HCT116 (cell line): ENCODE measurements at regions not wholly inside any gene's neighbourhood (a gene's known extent, or its start where the extent isn't known, plus 50 kb on each side); places are given as distances from the start of the nearest gene placed in this dataset.

ENCODE experiments used
- ATAC-seq: fragments of 200-7000 bp; cut with Tn5 transposase; 2 replicates; pipeline ENCODE4 v1.9.1; 2020; ENCODE audit warnings: mild to moderate bottlenecking, moderate library complexity
- BruUV-seq: library from RNA; stranded (reverse); fragments of 400-500 nt; replicated peaks from 2 replicates; lab custom pipeline; 2021; lab: Mats Ljungman, UMichigan
- CTCF ChIA-PET: fragments of 300-600 bp; sonication (Branson Sonifier 250); formaldehyde crosslinking; loops from one replicate; lab custom pipeline; 2021; ENCODE audit warnings: antibody characterized with exemption; lab: Charles Lee
- POLR2A ChIA-PET: fragments of 300-600, 350-600 bp; sonication (Branson Sonifier 250); formaldehyde crosslinking; loops from one replicate; lab custom pipeline; 2021; ENCODE audit warnings: antibody characterized with exemption; lab: Charles Lee
- RAD21 ChIA-PET, 2 experiments: fragments of 300-600 bp; sonication (Branson Sonifier 250); formaldehyde crosslinking; loops; one replicate each; lab custom pipeline; 2023; ENCODE audit warnings: low total read pairs in 2 of 2; ENCODE audit not compliant: uncharacterized antibody in 2 of 2, unreplicated experiment in 2 of 2, low non-redundant PET in 1 of 2; lab: Charles Lee
- DNase-seq: peaks from one replicate; pipeline ENCODE4 v3.0.0-alpha.2; 2010; ENCODE audit warnings: low read depth, low spot score
- H2AFZ ChIP-seq: fragments of 200-600 bp; shearing (Covaris generic), sonication (generic); 2 replicates; pipeline ENCODE4 v1.6.1; 2017; ENCODE audit warnings: low read depth, mixed run types, mixed read lengths, antibody characterized with exemption, low read length; ENCODE audit not compliant: poor library complexity, severe bottlenecking
- H3K27ac ChIP-seq: 2 replicates; pipeline ENCODE4 v1.5.1; 2012; ENCODE audit warnings: low read depth, low read length
- H3K27me3 ChIP-seq: fragments of 200-600 bp; sonication (generic); 2 replicates; pipeline ENCODE4 v1.6.1; 2016; ENCODE audit warnings: mixed run types, low read length, mixed read lengths; ENCODE audit not compliant: insufficient read depth
- H3K36me3 ChIP-seq, 2 experiments: fragments of 200-500 bp in 1 of 2; fragments of 200-600 bp in 1 of 2; sonication (Bioruptor generic) in 1 of 2; sonication (generic) in 1 of 2; 2 replicates each; pipeline versions ENCODE4 v1.5.1 to v1.6.1; 2014 to 2016; ENCODE audit warnings: low read length in 2 of 2, inconsistent platforms in 1 of 2, mixed read lengths in 1 of 2, mixed run types in 1 of 2; ENCODE audit not compliant: insufficient read depth in 2 of 2, control insufficient read depth in 1 of 2
- H3K4me1 ChIP-seq, 2 experiments: fragments of 200-600 bp in 1 of 2; sonication (generic) in 1 of 2; 2 replicates each; pipeline versions ENCODE4 v1.5.1 to v1.6.1; 2012 to 2017; ENCODE audit warnings: low read length in 2 of 2, inconsistent platforms in 1 of 2, mild to moderate bottlenecking in 1 of 2, mixed read lengths in 1 of 2, mixed run types in 1 of 2, moderate library complexity in 1 of 2; ENCODE audit not compliant: insufficient read depth in 2 of 2, control insufficient read depth in 1 of 2
- H3K4me2 ChIP-seq: fragments of 200-600 bp; sonication (generic); 2 replicates; pipeline ENCODE4 v1.6.1; 2017; ENCODE audit warnings: mixed run types, low read length, mixed read lengths
- H3K4me3 ChIP-seq, 2 experiments: fragments of 200-600 bp in 1 of 2; sonication (generic) in 1 of 2; replicated peaks in 1 of 2; 2 replicates each; pipeline ENCODE4 v1.5.1; 2011 to 2016; ENCODE audit warnings: low read length in 2 of 2, control low read depth in 1 of 2, low read depth in 1 of 2, mild to moderate bottlenecking in 1 of 2, mixed read lengths in 1 of 2, mixed run types in 1 of 2
- H3K79me2 ChIP-seq: fragments of 200-600 bp; sonication (generic); 2 replicates; pipeline ENCODE4 v1.6.1; 2017; ENCODE audit warnings: mild to moderate bottlenecking, mixed run types, low read length, moderate library complexity, mixed read lengths; ENCODE audit not compliant: insufficient read depth
- H3K9ac ChIP-seq: fragments of 200-600 bp; sonication (generic); 2 replicates; pipeline ENCODE4 v1.6.1; 2016; ENCODE audit warnings: low read length, mixed read lengths
- H3K9me2 ChIP-seq: fragments of 200-600 bp; sonication (generic), shearing (Covaris generic); 2 replicates; pipeline ENCODE4 v1.6.1; 2017; ENCODE audit warnings: mixed run types, mild to moderate bottlenecking, moderate library complexity; ENCODE audit not compliant: insufficient read depth
- H3K9me3 ChIP-seq, 2 experiments: fragments of 200-500 bp in 1 of 2; fragments of 200-600 bp in 1 of 2; sonication (Bioruptor generic) in 1 of 2; sonication (generic) in 1 of 2; 2 replicates each; pipeline ENCODE4 v1.6.1; 2014 to 2017; ENCODE audit warnings: low read length in 2 of 2, mixed read lengths in 2 of 2, inconsistent platforms in 1 of 2, low read depth in 1 of 2, mild to moderate bottlenecking in 1 of 2, mixed run types in 1 of 2, moderate library complexity in 1 of 2; ENCODE audit not compliant: control insufficient read depth in 1 of 2, insufficient read depth in 1 of 2
- H4K20me1 ChIP-seq: fragments of 200-600 bp; sonication (generic), shearing (Covaris generic); 2 replicates; pipeline ENCODE4 v1.6.1; 2017; ENCODE audit warnings: mixed run types, mild to moderate bottlenecking, moderate library complexity; ENCODE audit not compliant: insufficient read depth
- CBX3 ChIP-seq: IDR thresholded peaks from 2 replicates; pipeline ENCODE4 v1.6.1; 2012; ENCODE audit warnings: low read depth
- CEBPB ChIP-seq: IDR thresholded peaks from 2 replicates; pipeline ENCODE4 v1.6.1; 2012; ENCODE audit warnings: low read depth
- EGR1 ChIP-seq: IDR thresholded peaks from 2 replicates; pipeline ENCODE4 v1.6.1; 2012; ENCODE audit warnings: low read depth
- ELF1 ChIP-seq: IDR thresholded peaks from 2 replicates; pipeline ENCODE4 v1.6.1; 2012; ENCODE audit warnings: low read depth, borderline replicate concordance
- EZH2 ChIP-seq: fragments of 200-600 bp; sonication (generic); IDR thresholded peaks from 2 replicates; pipeline ENCODE4 v1.6.1; 2017; ENCODE audit warnings: antibody characterized with exemption, mixed run types
- EZH2phosphoT487 ChIP-seq: fragments of 200-600 bp; IDR thresholded peaks from 2 replicates; pipeline ENCODE4 v1.6.1; 2018; ENCODE audit warnings: antibody characterized with exemption, borderline replicate concordance
- POLR2A ChIP-seq: IDR thresholded peaks from 2 replicates; pipeline ENCODE4 v1.7.0; 2011; ENCODE audit warnings: borderline replicate concordance; ENCODE audit not compliant: insufficient read depth, insufficient read length; ENCODE audit errors: extremely low read depth
- RAD21 ChIP-seq: IDR thresholded peaks from 2 replicates; pipeline ENCODE4 v1.6.1; 2012; ENCODE audit warnings: low read depth, mild to moderate bottlenecking
- SP1 ChIP-seq: IDR thresholded peaks from 2 replicates; pipeline ENCODE4 v1.6.1; 2012; ENCODE audit warnings: low read depth
- TCF7L2 ChIP-seq: IDR thresholded peaks from 2 replicates; pipeline ENCODE4 v1.7.0; 2011; ENCODE audit warnings: borderline replicate concordance, inconsistent platforms; ENCODE audit not compliant: insufficient read depth, insufficient read length; ENCODE audit errors: extremely low read depth
- YY1 ChIP-seq: IDR thresholded peaks from 2 replicates; pipeline ENCODE4 v1.6.1; 2011; ENCODE audit warnings: low read length, low read depth, moderate library complexity, mild to moderate bottlenecking; ENCODE audit not compliant: insufficient replicate concordance; ENCODE audit errors: extremely low read depth
- ZFX ChIP-seq: fragments of 450-650 bp; IDR thresholded peaks from 2 replicates; pipeline ENCODE4 v1.6.1; 2017
- ZNF274 ChIP-seq: fragments of 200-500 bp; sonication (Bioruptor generic); IDR thresholded peaks from 2 replicates; pipeline ENCODE4 v1.6.1; 2014; ENCODE audit warnings: mild to moderate bottlenecking, low read depth, low read length, inconsistent platforms
- intact Hi-C: fragments of 100-400 bp; cut with micrococcal nuclease; formaldehyde crosslinking; loops from 2 replicates; pipeline ENCODE4 v1.10.0; 2022
- TF ChIP-seq, protein P1 (sequence below): IDR thresholded peaks from 2 replicates; pipeline ENCODE4 v1.6.1; 2011; ENCODE audit warnings: mild to moderate bottlenecking, low read length, moderate library complexity; ENCODE audit not compliant: insufficient replicate concordance; ENCODE audit errors: extremely low read depth

DNA sequence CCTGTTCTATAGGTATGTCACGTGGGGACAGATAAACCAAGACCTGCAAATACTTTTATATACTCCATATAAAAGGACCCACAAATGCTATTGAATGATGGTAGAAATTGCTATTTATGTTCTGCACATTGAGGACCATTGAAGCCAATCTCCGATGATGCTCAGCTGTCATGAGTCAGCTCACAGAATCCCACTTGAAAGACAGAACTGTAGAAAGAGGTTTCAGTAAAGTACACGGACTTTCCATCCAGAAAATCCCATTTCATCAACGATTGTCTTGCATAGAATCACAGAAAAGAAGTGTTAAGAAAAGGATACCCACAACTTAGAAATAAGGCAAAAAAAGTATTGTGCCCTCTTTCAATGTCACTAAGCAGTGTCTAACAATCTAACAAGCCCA, 169.0 kb upstream of the COPS8 start:
- peaks cover 71% of the 10 kb centered on the region for H3K27me3 ChIP-seq
- ChIA-PET POLR2A (no interaction called here), CTCF (no interaction called here), RAD21 (no interaction called here)
- no peak for TF ChIP-seq YY1
- no peak for TF ChIP-seq CBX3
- TF ChIP-seq, protein P1, sequence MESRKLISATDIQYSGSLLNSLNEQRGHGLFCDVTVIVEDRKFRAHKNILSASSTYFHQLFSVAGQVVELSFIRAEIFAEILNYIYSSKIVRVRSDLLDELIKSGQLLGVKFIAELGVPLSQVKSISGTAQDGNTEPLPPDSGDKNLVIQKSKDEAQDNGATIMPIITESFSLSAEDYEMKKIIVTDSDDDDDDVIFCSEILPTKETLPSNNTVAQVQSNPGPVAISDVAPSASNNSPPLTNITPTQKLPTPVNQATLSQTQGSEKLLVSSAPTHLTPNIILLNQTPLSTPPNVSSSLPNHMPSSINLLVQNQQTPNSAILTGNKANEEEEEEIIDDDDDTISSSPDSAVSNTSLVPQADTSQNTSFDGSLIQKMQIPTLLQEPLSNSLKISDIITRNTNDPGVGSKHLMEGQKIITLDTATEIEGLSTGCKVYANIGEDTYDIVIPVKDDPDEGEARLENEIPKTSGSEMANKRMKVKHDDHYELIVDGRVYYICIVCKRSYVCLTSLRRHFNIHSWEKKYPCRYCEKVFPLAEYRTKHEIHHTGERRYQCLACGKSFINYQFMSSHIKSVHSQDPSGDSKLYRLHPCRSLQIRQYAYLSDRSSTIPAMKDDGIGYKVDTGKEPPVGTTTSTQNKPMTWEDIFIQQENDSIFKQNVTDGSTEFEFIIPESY, result no peak
- TF ChIP-seq ELF1, result no peak
- no peak for TF ChIP-seq SP1
- TF ChIP-seq EGR1, result no peak
- TF ChIP-seq TCF7L2, result no peak
- TF ChIP-seq POLR2A, result no peak
- TF ChIP-seq RAD21, result no peak
- TF ChIP-seq CEBPB, result no peak
- TF ChIP-seq EZH2phosphoT487, result no peak
- no peak for TF ChIP-seq ZNF274
- no peak for TF ChIP-seq EZH2
- no peak for TF ChIP-seq ZFX
- no peaks in the 10 kb centered on the region for H3K4me1 ChIP-seq
- ATAC-seq, result no peak
- no peak for DNase-seq
- H2AFZ ChIP-seq, result no peak overlapping the region
- no peaks in the 10 kb centered on the region for H4K20me1 ChIP-seq
- no peaks in the 10 kb centered on the region for H3K79me2 ChIP-seq
- intact Hi-C loops, result no loop called here
- no peaks in the 10 kb centered on the region for H3K9me3 ChIP-seq
- no peaks in the 10 kb centered on the region for H3K36me3 ChIP-seq
- no peak overlapping the region for H3K27ac ChIP-seq
- H3K9ac ChIP-seq, result no peak overlapping the region
- no peak overlapping the region for H3K4me2 ChIP-seq
- H3K9me2 ChIP-seq, result no peaks in the 10 kb centered on the region
- no peak overlapping the region for H3K4me3 ChIP-seq
- no TSS peak for BruUV-seq
